ENCODE measurements at regions not wholly inside any gene's neighbourhood (a gene's known extent, or its start where the extent isn't known, plus 50 kb on each side); places are given as distances from the start of the nearest gene placed in this dataset.

DNA sequence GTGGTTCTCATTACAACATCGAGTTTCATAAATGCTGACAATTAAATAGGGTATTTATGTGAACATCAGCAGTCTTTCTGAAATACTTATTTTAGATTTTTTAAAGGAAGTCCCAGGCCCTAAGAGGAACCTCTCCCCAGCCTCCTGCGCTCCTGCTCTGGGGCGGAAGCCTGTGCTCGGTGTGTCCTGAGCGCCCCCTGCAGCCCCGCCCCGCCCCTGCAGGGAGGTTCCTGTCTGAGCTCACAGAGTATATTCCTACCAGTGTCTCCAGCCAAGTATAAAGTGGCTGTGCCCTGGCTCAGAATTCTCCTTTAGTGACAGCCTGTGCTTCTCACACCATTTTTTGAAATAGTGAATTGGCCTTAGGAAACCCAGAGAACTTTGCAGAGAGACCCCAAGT lies 567.9 kb downstream of the GOLGA6L6 start:
- TF ChIP-seq GATA3 (IDR thresholded peaks at IDR 0.05; ENCODE audit: low read depth, low read length) (no peak), GATA2 (IDR thresholded peaks at IDR 0.05; ENCODE audit: low read depth, low read length) (no peak)
